K562 (cell line): ENCODE measurements at regions not wholly inside any gene's neighbourhood (a gene's known extent, or its start where the extent isn't known, plus 50 kb on each side); places are given as distances from the start of the nearest gene placed in this dataset.

Experiments
- ATAC-seq: fragments of 200-7000 bp; cut with Tn5 transposase; 3 replicates; pipeline ENCODE4 v1.9.1; 2020; ENCODE audit warnings: moderate library complexity
- BruUV-seq: library from RNA; stranded (reverse); fragments of 400-500 nt; replicated peaks from 2 replicates; lab custom pipeline; 2021; lab: Mats Ljungman, UMichigan
- CTCF ChIA-PET: fragments of 300-600 bp; formaldehyde crosslinking; extraction: SDS; loops from one replicate; lab custom pipeline; 2021; ENCODE audit warnings: low intra/inter-chr PET ratio; lab: Yijun Ruan, JAX
- POLR2A ChIA-PET: fragments of 300-600, 350-650 bp; sonication (Branson Sonifier 250); formaldehyde crosslinking; extraction: SDS; loops from one replicate; lab custom pipeline; 2021; ENCODE audit warnings: antibody characterized with exemption, inconsistent platforms; lab: Yijun Ruan, JAX
- DNase-seq, 4 experiments: peaks; one replicate each; pipeline versions ENCODE4 v3.0.0 to v3.0.0-alpha.2; 2011 to 2018; ENCODE audit warnings: low spot score in 3 of 4, mixed read lengths in 3 of 4; ENCODE audit errors: extremely low read depth in 1 of 4
- FAIRE-seq: peaks from 2 replicates; lab custom pipeline; 2011; peaks lifted over from hg19 to GRCh38; lab: Jason Lieb, UNC
- H2AFZ ChIP-seq: 2 replicates; pipeline ENCODE4 v1.6.0; 2011; ENCODE audit warnings: low read depth, low read length, control low read depth, inconsistent platforms
- H3K27ac ChIP-seq: fragments of 200-600 bp; 3 replicates; pipeline ENCODE4 v1.8.0; 2011; ENCODE audit warnings: low read depth, mild to moderate bottlenecking, control low read depth, inconsistent platforms, low read length, moderate library complexity, mixed read lengths; ENCODE audit errors: extremely low read depth
- H3K27me3 ChIP-seq, 2 experiments: fragments of 300-600 bp in 1 of 2; 2 replicates in 1 of 2; 3 replicates in 1 of 2; pipeline versions ENCODE4 v1.6.0 to v1.8.0; 2011; ENCODE audit warnings: inconsistent platforms in 2 of 2, low read length in 2 of 2, mild to moderate bottlenecking in 1 of 2, mixed read lengths in 1 of 2, moderate library complexity in 1 of 2; ENCODE audit not compliant: control insufficient read depth in 2 of 2, insufficient read depth in 2 of 2
- H3K36me3 ChIP-seq: fragments of 300-600 bp; 3 replicates; pipeline ENCODE4 v1.8.0; 2011; ENCODE audit warnings: mild to moderate bottlenecking, low read length, inconsistent platforms; ENCODE audit not compliant: control insufficient read depth, insufficient read depth
- H3K4me1 ChIP-seq, 2 experiments: fragments of 200-600 bp in 1 of 2; replicated peaks in 1 of 2; 2 replicates in 1 of 2; 3 replicates in 1 of 2; pipeline versions ENCODE4 v1.5.1 to v1.8.0; 2011; ENCODE audit warnings: inconsistent platforms in 2 of 2, low read length in 2 of 2, mild to moderate bottlenecking in 1 of 2, mixed read lengths in 1 of 2, moderate library complexity in 1 of 2; ENCODE audit not compliant: control insufficient read depth in 2 of 2, insufficient read depth in 2 of 2
- H3K4me2 ChIP-seq: 2 replicates; pipeline ENCODE4 v1.6.1; 2011; ENCODE audit warnings: low read length, control low read depth, inconsistent platforms, mixed read lengths; ENCODE audit not compliant: insufficient read depth
- H3K4me3 ChIP-seq: fragments of 200-600 bp; sonication (generic), shearing (Covaris generic); 2 replicates; pipeline ENCODE4 v1.5.1; 2016; ENCODE audit warnings: control low read depth, inconsistent platforms
- H3K79me2 ChIP-seq: fragments of 200-600 bp; 3 replicates; pipeline ENCODE4 v1.8.0; 2011; ENCODE audit warnings: low read length, inconsistent platforms; ENCODE audit not compliant: control insufficient read depth, insufficient read depth
- H3K9ac ChIP-seq, 2 experiments: 2 replicates each; pipeline versions ENCODE4 v1.6.0 to v1.6.1; 2011; ENCODE audit warnings: low read depth in 2 of 2, low read length in 2 of 2, control low read depth in 1 of 2, inconsistent platforms in 1 of 2, mild to moderate bottlenecking in 1 of 2, mixed read lengths in 1 of 2; ENCODE audit not compliant: insufficient read depth in 1 of 2
- H3K9me1 ChIP-seq: one replicate; pipeline ENCODE4 v1.6.0; 2011; ENCODE audit warnings: inconsistent platforms, mild to moderate bottlenecking, low read length, moderate library complexity; ENCODE audit not compliant: control insufficient read depth, insufficient read depth
- H3K9me3 ChIP-seq: replicated peaks from 2 replicates; pipeline ENCODE4 v1.5.1; 2011; ENCODE audit warnings: low read depth, low read length, inconsistent platforms; ENCODE audit not compliant: control insufficient read depth, insufficient read depth
- H4K20me1 ChIP-seq: replicated peaks from 2 replicates; pipeline ENCODE4 v1.6.1; 2011; ENCODE audit warnings: low read length, inconsistent platforms, mixed read lengths; ENCODE audit not compliant: control insufficient read depth, insufficient read depth
- EGR1 ChIP-seq: fragments of 450-650 bp; conservative IDR thresholded peaks from 2 replicates; pipeline ENCODE4 v1.6.1; 2017; ENCODE audit warnings: mild to moderate bottlenecking
- GTF2F1 ChIP-seq: IDR thresholded peaks from 2 replicates; pipeline ENCODE4 v1.6.1; 2011; ENCODE audit warnings: low read depth, low read length, improper control_type of control experiment
- HDAC8 ChIP-seq: fragments of 450-650 bp; IDR thresholded peaks from 2 replicates; pipeline ENCODE4 v1.6.1; 2016; ENCODE audit warnings: mild to moderate bottlenecking, missing genetic modification characterization, moderate library complexity, missing compliant biosample characterization
- MBD1 ChIP-seq: fragments of 250-450 bp; sonication (Bioruptor Pico); IDR thresholded peaks from 2 replicates; pipeline ENCODE4 v1.8.0; 2022; ENCODE audit warnings: inconsistent platforms
- NKRF ChIP-seq: fragments of 450-650 bp; IDR thresholded peaks from 2 replicates; pipeline ENCODE4 v1.6.1; 2016; ENCODE audit warnings: borderline replicate concordance
- SRSF7 ChIP-seq: fragments of 200-400 bp; formaldehyde crosslinking; optimal IDR thresholded peaks from 2 replicates; pipeline ENCODE3; 2017; ENCODE audit warnings: mild to moderate bottlenecking, low read depth, low read length
- ZNF395 ChIP-seq: fragments of 200-800 bp; sonication (Bioruptor generic); IDR thresholded peaks from 2 replicates; pipeline ENCODE4 v1.6.1; 2017; ENCODE audit warnings: missing genetic modification characterization, missing compliant biosample characterization
- ZNF699 ChIP-seq: fragments of 250-450 bp; sonication (Bioruptor Pico); IDR thresholded peaks from 2 replicates; pipeline ENCODE4 v1.8.0; 2021; ENCODE audit warnings: mild to moderate bottlenecking, moderate library complexity; ENCODE audit not compliant: insufficient replicate concordance
- WGBS: fragments of 100-300 bp; shearing (Covaris generic); methylation state at CpG from one replicate; pipeline ENCODE4 v1.1.6; 2016; ENCODE audit warnings: low coverage, mixed read lengths; ENCODE audit not compliant: insufficient coverage; ENCODE audit errors: missing lambda C conversion rate; 5-methylcytosine and 5-hydroxymethylcytosine counted together
- in situ Hi-C: fragments of 300-500 bp; cut with MboI; formaldehyde crosslinking; loops from 4 replicates; pipeline ENCODE4 v1.15.0; 2018; ENCODE audit warnings: inconsistent platforms, mixed read lengths
- intact Hi-C: fragments of 100-400 bp; cut with micrococcal nuclease; formaldehyde crosslinking; loops from 2 replicates; pipeline ENCODE4 v1.14.2; 2022

- ATAC-seq (no peak), FAIRE-seq (no peak), DNase-seq (no peak)
- H3K9me3 ChIP-seq = no peaks in the 10 kb centered on the region
- H3K4me1 ChIP-seq = no peaks in the 10 kb centered on the region
- no peak overlapping the region for H3K27ac ChIP-seq
- H3K27me3 ChIP-seq = no peaks in the 10 kb centered on the region
- no peak overlapping the region for H2AFZ ChIP-seq
- intact Hi-C loops = no loop called here
- WGBS = 3% methylated on average over 10 of the region's 12 CpGs
- in situ Hi-C loops = no loop called here
- no peaks in the 10 kb centered on the region for H4K20me1 ChIP-seq
- no TSS peak for BruUV-seq
- H3K9me1 ChIP-seq = no peaks in the 10 kb centered on the region
- no peak overlapping the region for H3K9ac ChIP-seq
- no peak overlapping the region for H3K4me3 ChIP-seq
- POLR2A ChIA-PET = no interaction called here
- no peaks in the 10 kb centered on the region for H3K36me3 ChIP-seq
- no peak overlapping the region for H3K4me2 ChIP-seq
- no peak for TF ChIP-seq HDAC8 (tag)
- TF ChIP-seq NKRF = no peak
- no peak for TF ChIP-seq ZNF699 (CRISPR knock-in tag)
- no peak for TF ChIP-seq SRSF7
- no peak for TF ChIP-seq ZNF395
- no peak for TF ChIP-seq MBD1 (CRISPR knock-in tag)
- TF ChIP-seq GTF2F1 = no peak
- no peak for TF ChIP-seq EGR1
- TF ChIP-seq, all 486 proteins: peak for 0
- CTCF ChIA-PET = no interaction called here
- H3K79me2 ChIP-seq = no peaks in the 10 kb centered on the region
These were observed 349.5 kb downstream of the SLITRK1 start for GRCh38 chr13:83532809-83533208.
